ENCODE measurements at regions not wholly inside any gene's neighbourhood (a gene's known extent, or its start where the extent isn't known, plus 50 kb on each side); places are given as distances from the start of the nearest gene placed in this dataset.

- TF ChIP-seq ZNF274 (IDR thresholded peaks at IDR 0.05; ENCODE audit: low read depth, low read length) (no peak), YY1 (IDR thresholded peaks at IDR 0.05; ENCODE audit: insufficient read depth, insufficient read length) (no peak), SUZ12 (IDR thresholded peaks at IDR 0.05; ENCODE audit: extremely low read depth, insufficient read depth, insufficient read length) (no peak)
These were observed 435.1 kb upstream of the CNTN3 start for GRCh38 chr3:75049533-75049932.

Data from NT2/D1 (cell line).